CD14-positive monocyte (primary cell): ENCODE measurements at regions not wholly inside any gene's neighbourhood (a gene's known extent, or its start where the extent isn't known, plus 50 kb on each side); places are given as distances from the start of the nearest gene placed in this dataset.

Source experiments
- DNase-seq, 3 donors: peaks; one replicate each; pipeline ENCODE4 v3.0.0-alpha.2; 2011 to 2022
- H2AFZ ChIP-seq: 2 replicates; pipeline ENCODE4 v1.6.0; 2012; ENCODE audit warnings: mild to moderate bottlenecking, low read depth, low read length, inconsistent platforms; ENCODE audit not compliant: insufficient read depth, poor library complexity, severe bottlenecking
- H3K27ac ChIP-seq, 2 donors: 1 replicate in 1 of 2; 2 replicates in 1 of 2; pipeline ENCODE4 v1.5.1; 2012 to 2013; ENCODE audit warnings: low read length in 2 of 2, control low read depth in 1 of 2, inconsistent platforms in 1 of 2, low read depth in 1 of 2, mild to moderate bottlenecking in 1 of 2
- H3K27me3 ChIP-seq, 2 donors: one replicate each; pipeline versions ENCODE4 v1.6.0 to v1.6.1; 2011 to 2013; ENCODE audit warnings: low read length in 2 of 2; ENCODE audit not compliant: control insufficient read depth in 2 of 2, insufficient read depth in 2 of 2
- H3K36me3 ChIP-seq, 2 donors: replicated peaks in 1 of 2; 1 replicate in 1 of 2; 2 replicates in 1 of 2; pipeline versions ENCODE4 v1.5.1 to v1.6.1; 2012 to 2013; ENCODE audit warnings: low read length in 2 of 2, control low read depth in 1 of 2, inconsistent platforms in 1 of 2, mild to moderate bottlenecking in 1 of 2; ENCODE audit not compliant: insufficient read depth in 2 of 2, control insufficient read depth in 1 of 2
- H3K4me1 ChIP-seq, 2 donors: 1 replicate in 1 of 2; 2 replicates in 1 of 2; pipeline versions ENCODE4 v1.5.1 to v1.6.1; 2012 to 2013; ENCODE audit warnings: low read length in 2 of 2, control low read depth in 1 of 2, inconsistent platforms in 1 of 2, mild to moderate bottlenecking in 1 of 2, moderate library complexity in 1 of 2; ENCODE audit not compliant: insufficient read depth in 2 of 2, control insufficient read depth in 1 of 2
- H3K4me2 ChIP-seq: replicated peaks from 2 replicates; pipeline ENCODE3; 2012; ENCODE audit warnings: low read length, moderate library complexity, mild to moderate bottlenecking; ENCODE audit not compliant: poor library complexity, severe bottlenecking; ENCODE audit errors: extremely low read depth
- H3K4me3 ChIP-seq, 3 experiments: fragments of 200-600 bp in 1 of 3; sonication (generic) in 1 of 3; replicated peaks in 1 of 3; 1 replicate in 2 of 3; 2 replicates in 1 of 3; pipeline ENCODE4 v1.5.1; 2011 to 2013; ENCODE audit warnings: low read length in 3 of 3, mild to moderate bottlenecking in 3 of 3, control low read depth in 2 of 3, low read depth in 2 of 3, inconsistent platforms in 1 of 3, moderate library complexity in 1 of 3
- H3K79me2 ChIP-seq: 2 replicates; pipeline ENCODE4 v1.6.0; 2012; ENCODE audit warnings: mild to moderate bottlenecking, control low read depth, inconsistent platforms, low read length, moderate library complexity; ENCODE audit not compliant: insufficient read depth
- H3K9ac ChIP-seq: 2 replicates; pipeline ENCODE4 v1.6.0; 2017; ENCODE audit warnings: low read length, mild to moderate bottlenecking; ENCODE audit not compliant: insufficient read depth, poor library complexity, severe bottlenecking
- H3K9me3 ChIP-seq, 2 donors: replicated peaks in 1 of 2; 1 replicate in 1 of 2; 2 replicates in 1 of 2; pipeline versions ENCODE4 v1.5.1 to v1.6.1; 2012 to 2013; ENCODE audit warnings: low read length in 2 of 2, control low read depth in 1 of 2; ENCODE audit not compliant: control insufficient read depth in 1 of 2, insufficient read depth in 1 of 2
- H4K20me1 ChIP-seq: 2 replicates; pipeline ENCODE4 v1.6.0; 2012; ENCODE audit warnings: mild to moderate bottlenecking, low read length, control low read depth, moderate library complexity; ENCODE audit not compliant: insufficient read depth
- H3K27ac Mint-ChIP-seq, 7 donors: one replicate each; pipeline ENCODE4 v1.8.0; 2020; ENCODE audit warnings: mild to moderate bottlenecking in 7 of 7, mixed read lengths in 7 of 7, moderate library complexity in 6 of 7, inconsistent platforms in 2 of 7
- H3K27me3 Mint-ChIP-seq, 3 donors: one replicate each; pipeline ENCODE4 v1.8.0; 2021 to 2022; ENCODE audit warnings: low read depth in 3 of 3, mild to moderate bottlenecking in 3 of 3, mixed read lengths in 3 of 3, moderate library complexity in 3 of 3, inconsistent platforms in 1 of 3
- H3K36me3 Mint-ChIP-seq, 2 donors: one replicate each; pipeline ENCODE4 v1.8.0; 2020; ENCODE audit warnings: mixed read lengths in 2 of 2, inconsistent platforms in 1 of 2, mild to moderate bottlenecking in 1 of 2
- H3K4me1 Mint-ChIP-seq: one replicate; pipeline ENCODE4 v1.8.0; 2020; ENCODE audit warnings: mild to moderate bottlenecking, mixed read lengths
- H3K4me3 Mint-ChIP-seq, 2 donors: one replicate each; pipeline ENCODE4 v1.8.0; 2020; ENCODE audit warnings: mild to moderate bottlenecking in 2 of 2, mixed read lengths in 2 of 2, moderate library complexity in 1 of 2
- H3K9me3 Mint-ChIP-seq, 7 donors: one replicate each; pipeline ENCODE4 v1.8.0; 2020 to 2022; ENCODE audit warnings: mixed read lengths in 7 of 7, mild to moderate bottlenecking in 6 of 7, moderate library complexity in 6 of 7, inconsistent platforms in 2 of 7
- WGBS: methylation state at CpG from one replicate; pipeline ENCODE4 v1.1.5; 2013; ENCODE audit warnings: missing lambda C conversion rate; ENCODE audit not compliant: insufficient coverage; 5-methylcytosine and 5-hydroxymethylcytosine counted together
- intact Hi-C, 2 donors: fragments of 100-400 bp; cut with micrococcal nuclease; formaldehyde crosslinking; loops; one replicate each; pipeline versions ENCODE4 v1.15.0 to v1.15.1; 2023
- TF ChIP-seq, protein P1 (sequence below): fragments of 200-600 bp; IDR thresholded peaks from one replicate; pipeline ENCODE4 v1.8.0; 2022; ENCODE audit warnings: antibody characterized with exemption, mild to moderate bottlenecking

DNA sequence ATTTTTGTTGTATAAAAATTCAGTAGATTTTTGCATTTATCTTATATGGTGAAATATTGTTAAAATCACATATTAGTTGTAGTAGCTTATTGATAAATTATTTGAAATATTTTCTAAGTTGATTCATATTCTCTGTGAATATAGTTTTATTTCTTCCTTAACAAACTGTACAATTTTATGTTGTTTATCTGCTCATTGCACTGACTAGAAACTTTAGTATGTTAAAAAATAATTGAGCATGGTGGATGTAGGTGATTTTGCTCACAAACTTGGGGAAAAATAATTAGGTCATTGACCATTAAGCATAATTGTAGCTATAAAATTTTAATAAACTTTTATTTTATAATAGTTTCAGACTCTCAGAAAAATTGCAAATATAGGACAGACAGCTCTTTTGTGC, 1445.3 kb upstream of the MIR17HG start:
- Mint-ChIP-seq H3K4me3 (no peak overlapping the region), H3K27me3 (peaks cover 0 to 1% (median 0%) of the 10 kb centered on the region in 3 donors), H3K9me3 (peaks cover 0 to 20% (median 7%) of the 10 kb centered on the region in 7 donors), H3K4me1 (no peaks in the 10 kb centered on the region), H3K27ac (no peak overlapping the region), H3K36me3 (no peaks in the 10 kb centered on the region)
- Histone ChIP-seq H2AFZ (no peak overlapping the region), H3K4me1 (no peaks in the 10 kb centered on the region), H3K27me3 (no peaks in the 10 kb centered on the region), H3K36me3 (no peaks in the 10 kb centered on the region), H3K4me2 (no peak overlapping the region), H3K9me3 (peaks cover 5 to 13% of the 10 kb centered on the region in 2 donors), H3K9ac (no peak overlapping the region), H3K79me2 (no peaks in the 10 kb centered on the region), H4K20me1 (no peaks in the 10 kb centered on the region), H3K4me3 (no peak overlapping the region), H3K27ac (no peak overlapping the region)
- DNase-seq, result no peak
- intact Hi-C loops, result no loop called here
- TF ChIP-seq, protein P1, sequence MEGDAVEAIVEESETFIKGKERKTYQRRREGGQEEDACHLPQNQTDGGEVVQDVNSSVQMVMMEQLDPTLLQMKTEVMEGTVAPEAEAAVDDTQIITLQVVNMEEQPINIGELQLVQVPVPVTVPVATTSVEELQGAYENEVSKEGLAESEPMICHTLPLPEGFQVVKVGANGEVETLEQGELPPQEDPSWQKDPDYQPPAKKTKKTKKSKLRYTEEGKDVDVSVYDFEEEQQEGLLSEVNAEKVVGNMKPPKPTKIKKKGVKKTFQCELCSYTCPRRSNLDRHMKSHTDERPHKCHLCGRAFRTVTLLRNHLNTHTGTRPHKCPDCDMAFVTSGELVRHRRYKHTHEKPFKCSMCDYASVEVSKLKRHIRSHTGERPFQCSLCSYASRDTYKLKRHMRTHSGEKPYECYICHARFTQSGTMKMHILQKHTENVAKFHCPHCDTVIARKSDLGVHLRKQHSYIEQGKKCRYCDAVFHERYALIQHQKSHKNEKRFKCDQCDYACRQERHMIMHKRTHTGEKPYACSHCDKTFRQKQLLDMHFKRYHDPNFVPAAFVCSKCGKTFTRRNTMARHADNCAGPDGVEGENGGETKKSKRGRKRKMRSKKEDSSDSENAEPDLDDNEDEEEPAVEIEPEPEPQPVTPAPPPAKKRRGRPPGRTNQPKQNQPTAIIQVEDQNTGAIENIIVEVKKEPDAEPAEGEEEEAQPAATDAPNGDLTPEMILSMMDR, result no peak

DNA sequence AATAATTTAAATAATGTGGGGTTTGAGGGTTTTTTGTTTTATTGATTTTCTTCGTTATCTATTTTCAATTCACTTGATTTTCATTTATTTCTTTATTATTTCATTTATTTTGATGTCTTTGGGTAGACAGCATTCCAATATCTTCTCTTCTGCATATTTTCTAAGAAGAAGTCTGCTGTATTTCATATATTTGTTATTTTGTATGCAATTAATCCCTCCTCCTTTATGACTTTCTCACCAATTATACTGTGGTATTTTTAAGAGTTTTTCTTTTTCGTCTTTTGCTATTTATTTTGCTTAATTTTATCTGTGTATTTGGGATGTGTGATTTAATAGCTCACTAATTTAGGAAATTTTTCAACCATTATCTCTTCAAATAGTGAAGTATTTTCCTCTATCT, 1444.4 kb upstream of the MIR17HG start:
- H3K4me3 Mint-ChIP-seq, result no peak overlapping the region

More for the DNA sequence above, 1444.4 kb upstream of the MIR17HG start:
- intact Hi-C loops, result no loop called here
- Histone ChIP-seq H3K79me2 (no peaks in the 10 kb centered on the region), H3K9ac (no peak overlapping the region), H3K27me3 (no peaks in the 10 kb centered on the region), H2AFZ (no peak overlapping the region), H3K4me3 (no peak overlapping the region), H4K20me1 (no peaks in the 10 kb centered on the region), H3K9me3 (peaks cover 5 to 13% of the 10 kb centered on the region in 2 donors), H3K36me3 (no peaks in the 10 kb centered on the region), H3K4me2 (no peak overlapping the region), H3K27ac (no peak overlapping the region), H3K4me1 (no peaks in the 10 kb centered on the region)
- Mint-ChIP-seq H3K9me3 (peaks cover 0 to 20% (median 7%) of the 10 kb centered on the region in 7 donors), H3K27ac (no peak overlapping the region), H3K27me3 (peaks cover 0 to 1% (median 0%) of the 10 kb centered on the region in 3 donors), H3K4me1 (no peaks in the 10 kb centered on the region), H3K36me3 (no peaks in the 10 kb centered on the region)
- WGBS, result no CpG with 5 or more reads among the region's 2 CpGs
- TF ChIP-seq, protein P1, result no peak
- no peak for DNase-seq
